HS-5 (cell line): ENCODE measurements at regions not wholly inside any gene's neighbourhood (a gene's known extent, or its start where the extent isn't known, plus 50 kb on each side); places are given as distances from the start of the nearest gene placed in this dataset.
A peak's percentile ranks its signal among the peaks of the same experiment; 100 is the strongest.

Experiments used
- DNase-seq: peaks from one replicate; pipeline ENCODE4 v3.0.0-alpha.2; 2012; ENCODE audit warnings: low read depth

- no peak for DNase-seq
Observed at GRCh38 chr1:87999852-88000251, 671.2 kb downstream of the LMO4 start.

GRCh38 chr1:88001460-88001859 is 672.8 kb downstream of the LMO4 start:
- peak; percentile 51 for DNase-seq

- no peak for DNase-seq
Observed at GRCh38 chr1:88003255-88003654, 674.6 kb downstream of the LMO4 start.

DNA sequence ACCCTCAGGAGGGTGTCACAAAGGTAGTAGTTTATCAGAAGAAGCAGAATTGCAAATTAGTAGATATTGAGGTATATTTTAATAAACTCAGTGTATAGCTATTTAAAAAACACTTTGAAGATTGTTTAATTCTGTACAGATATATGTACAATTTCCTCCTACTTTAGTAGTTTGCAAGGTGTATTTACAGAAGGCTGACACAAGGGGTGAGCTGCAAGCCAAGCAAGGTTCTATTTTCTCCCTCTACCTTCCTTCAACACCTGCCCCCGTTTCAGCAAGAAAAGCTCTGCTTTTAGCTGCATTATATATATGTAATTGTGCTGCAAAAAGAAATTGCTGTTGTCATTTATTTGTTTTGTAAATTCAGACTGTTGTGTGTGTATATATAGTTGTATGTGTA is 674.2 kb upstream of the PKN2 start:
- DNase-seq: no peak

DNA sequence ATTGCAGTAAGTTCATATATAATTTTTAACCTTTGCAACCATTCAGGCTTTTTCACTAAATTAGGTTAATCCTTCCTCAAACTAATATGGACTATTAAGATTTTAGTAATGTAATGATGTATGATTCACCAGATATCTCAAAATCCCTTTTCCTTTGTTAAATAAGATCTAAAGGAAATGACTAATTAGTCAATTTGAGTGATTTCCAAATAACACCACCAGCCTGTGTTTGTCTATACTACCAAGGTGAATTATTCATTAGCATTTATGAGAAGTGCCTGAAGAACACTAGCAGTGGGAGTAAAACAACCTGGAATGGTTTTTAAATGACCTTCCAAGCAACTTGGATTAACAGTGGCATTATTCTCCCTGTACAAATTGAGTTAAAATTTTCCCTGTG is 670.6 kb upstream of the PKN2 start:
- DNase-seq: no peak

DNA sequence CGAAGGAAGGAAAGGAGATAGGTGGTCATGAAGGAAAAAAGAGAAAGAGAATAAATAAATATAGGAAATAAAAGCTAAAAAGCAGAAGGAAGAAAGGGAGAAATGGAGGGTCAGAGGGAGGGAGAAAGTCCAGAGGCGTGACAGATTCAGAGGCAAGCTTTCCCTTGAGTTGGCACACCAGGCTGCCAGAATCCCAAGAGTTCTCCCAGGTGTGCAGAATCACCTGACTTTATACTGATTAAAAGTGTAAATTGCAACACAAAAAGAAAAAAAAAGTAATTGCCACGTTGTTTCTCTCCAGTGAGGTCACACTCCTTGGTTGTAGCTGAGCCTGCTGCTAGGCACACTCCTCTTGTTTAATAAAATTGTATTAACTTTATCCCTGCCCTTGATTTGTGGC is 669.9 kb upstream of the PKN2 start:
- DNase-seq: no peak

DNA sequence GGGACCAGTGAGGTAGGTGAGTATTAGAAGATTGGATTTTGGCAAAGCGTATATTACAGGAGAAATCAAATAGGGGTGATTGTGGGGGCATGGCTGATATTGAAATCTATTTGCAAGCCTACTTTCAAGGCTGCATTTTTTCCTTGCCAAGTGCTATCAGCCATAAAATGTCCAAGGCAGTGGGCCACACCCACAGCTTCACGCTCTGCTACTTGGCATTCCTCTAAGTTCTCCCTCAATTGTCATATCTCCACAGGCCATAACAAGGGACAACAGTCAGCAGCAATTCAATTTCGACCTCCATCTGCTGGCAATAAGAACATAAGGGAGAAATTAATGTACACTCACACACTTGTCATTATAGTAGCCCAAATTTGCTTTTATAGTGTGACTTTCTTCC is 667.1 kb upstream of the PKN2 start:
- DNase-seq: no peak

DNA sequence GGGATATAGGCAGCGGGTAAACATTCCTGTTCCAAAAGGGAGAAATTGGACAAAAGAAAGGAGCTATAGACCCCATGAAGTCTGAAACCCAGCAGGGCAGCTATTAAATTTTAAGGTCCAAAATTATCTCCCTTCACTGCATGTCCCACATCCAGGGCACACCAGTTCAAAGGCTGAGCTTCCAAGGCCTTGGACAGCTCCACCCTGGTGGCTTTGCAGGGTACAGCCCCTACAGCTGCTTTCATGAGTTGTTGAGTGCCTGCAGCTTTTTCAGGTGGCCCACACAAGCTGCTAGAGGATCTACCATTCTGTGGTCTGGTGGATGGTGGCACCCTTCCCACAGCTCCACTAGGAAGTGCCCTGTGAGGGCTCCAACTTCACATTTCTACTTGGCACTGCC is 662.5 kb upstream of the PKN2 start:
- DNase-seq: no peak

GRCh38 chr1:88022516-88022915 is 661.6 kb upstream of the PKN2 start:
- DNase-seq: no peak

DNA sequence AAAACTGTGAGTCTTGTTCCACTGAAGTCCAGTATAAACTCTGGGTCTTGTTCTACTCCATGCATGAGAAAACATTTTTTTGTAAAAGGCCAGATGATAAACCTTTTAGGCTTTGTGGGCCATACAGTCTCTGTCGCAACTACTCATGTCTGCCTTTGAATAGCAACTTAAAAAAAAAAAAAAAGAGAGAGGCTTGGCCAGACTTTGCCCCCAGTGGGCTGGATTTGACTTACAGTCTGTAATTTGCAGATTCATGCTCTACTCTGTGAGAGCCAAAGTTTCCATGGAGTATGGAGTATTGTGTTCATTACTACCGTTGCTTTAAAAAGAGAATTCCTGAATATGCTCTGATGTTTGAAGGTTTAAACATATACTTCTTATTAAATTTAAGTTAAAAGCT is 654.9 kb upstream of the PKN2 start:
- DNase-seq: no peak

GRCh38 chr1:88029899-88030298 is 654.2 kb upstream of the PKN2 start:
- no peak for DNase-seq

- DNase-seq: no peak
Observed at GRCh38 chr1:88035578-88035977, 648.5 kb upstream of the PKN2 start.

- no peak for DNase-seq
Observed at GRCh38 chr1:88036345-88037014, 647.6 kb upstream of the PKN2 start.

DNA sequence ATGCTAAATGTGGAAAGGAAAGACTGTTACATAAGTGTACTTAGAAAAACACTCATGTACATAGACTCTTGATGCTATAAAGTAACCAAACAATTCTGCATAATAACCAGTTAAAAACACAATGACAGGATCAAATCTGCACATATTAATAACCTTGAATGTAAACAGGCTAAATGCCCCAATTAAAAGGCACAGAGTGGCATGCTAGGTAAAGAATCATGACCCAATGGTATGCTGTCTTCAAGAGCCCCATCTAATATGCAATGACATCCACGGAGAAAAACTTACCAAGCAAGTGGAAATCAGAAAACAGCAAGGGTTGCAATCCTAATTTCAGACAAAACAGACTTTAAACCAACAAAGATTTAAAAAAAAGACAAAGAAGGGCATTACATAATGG is 644.8 kb upstream of the PKN2 start:
- DNase-seq: no peak

DNA sequence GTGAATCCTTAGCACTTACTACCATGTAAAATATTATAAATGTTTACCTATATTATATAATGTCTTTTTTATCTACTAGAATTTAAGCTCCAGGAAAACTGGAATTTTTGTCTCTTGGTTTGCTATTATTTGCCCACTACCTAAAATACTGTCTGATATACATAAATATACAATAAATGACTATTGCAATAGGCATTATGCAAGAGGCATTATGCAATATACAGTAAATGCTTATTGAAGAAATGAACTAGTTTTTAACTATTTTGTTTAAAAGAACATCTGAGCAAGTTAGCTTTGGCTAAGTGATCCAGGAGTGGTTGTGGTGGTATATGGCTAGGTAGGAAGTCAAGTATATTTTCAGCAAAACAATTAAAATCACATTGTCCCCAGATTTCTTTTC is 640.2 kb upstream of the PKN2 start:
- no peak for DNase-seq

DNA sequence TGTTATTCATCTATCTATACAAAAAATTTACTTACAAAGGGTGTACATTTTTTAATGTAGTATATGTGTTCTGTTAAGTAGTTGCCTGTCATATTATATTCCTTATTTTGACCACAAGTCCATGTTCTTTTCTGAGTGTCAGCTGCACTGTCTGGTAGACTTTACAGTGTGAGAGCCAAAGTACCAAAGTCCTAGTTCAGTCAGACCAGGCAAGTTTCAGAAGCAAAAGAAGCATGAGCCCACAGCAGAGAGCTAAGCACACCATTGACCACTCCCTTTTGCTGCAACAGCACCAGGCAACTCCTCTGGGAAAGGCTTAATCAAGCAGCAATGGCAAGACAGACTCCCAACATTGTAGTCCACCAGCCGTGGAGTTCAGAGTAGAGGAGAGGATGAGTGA is 631.9 kb upstream of the PKN2 start:
- DNase-seq: no peak

- DNase-seq: no peak
Observed at GRCh38 chr1:88053065-88053464, 631.0 kb upstream of the PKN2 start.

DNA sequence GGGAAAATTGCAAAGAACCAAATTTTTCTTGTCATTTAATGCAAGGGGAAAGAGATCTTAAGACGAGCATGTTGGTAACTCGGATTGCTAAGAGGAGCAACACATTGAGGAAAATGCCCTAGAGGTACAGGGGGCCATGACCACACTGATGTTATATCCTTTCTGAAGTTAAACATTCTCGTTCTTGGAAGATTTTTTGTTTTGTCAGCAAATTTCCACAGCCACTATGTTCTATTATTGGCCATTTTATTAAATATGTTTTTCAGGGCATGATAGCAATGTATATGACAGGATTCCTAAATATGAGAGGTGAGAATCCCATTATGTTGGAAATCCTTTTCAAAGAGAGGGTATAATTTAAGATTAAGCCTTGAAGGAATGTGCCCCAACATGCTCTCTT is 627.2 kb upstream of the PKN2 start:
- DNase-seq: no peak

GRCh38 chr1:88058205-88058604 is 625.9 kb upstream of the PKN2 start:
- no peak for DNase-seq

DNA sequence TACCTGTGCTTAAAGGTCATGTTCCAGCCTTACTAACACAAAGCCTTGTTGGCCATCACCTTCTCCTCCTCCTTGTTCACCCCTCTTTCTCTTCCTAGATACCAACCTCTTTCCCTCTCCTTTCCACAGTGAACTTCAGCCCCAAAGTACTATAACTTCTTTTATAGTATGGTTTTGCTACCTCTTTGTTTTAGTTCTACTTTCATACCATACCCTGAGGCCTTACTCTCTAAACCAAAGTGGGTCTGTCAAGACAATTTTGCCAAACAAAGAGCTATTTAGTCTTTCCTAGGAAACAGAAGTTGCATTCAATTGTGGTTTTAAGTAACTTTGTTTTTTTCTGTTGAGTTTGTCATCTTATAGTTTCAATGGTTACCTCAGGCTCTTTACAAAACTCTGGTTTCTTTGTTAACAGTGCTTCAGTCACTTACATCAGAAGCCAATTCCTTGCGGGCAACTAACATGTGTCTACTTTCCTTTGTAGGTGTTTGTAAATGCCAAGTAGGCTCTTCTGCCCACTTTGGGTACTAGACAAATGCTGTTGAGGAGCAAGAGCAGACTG is 623.9 kb upstream of the PKN2 start:
- DNase-seq: no peak

- DNase-seq: no peak
Observed at GRCh38 chr1:88060750-88061491, 623.2 kb upstream of the PKN2 start.

DNA sequence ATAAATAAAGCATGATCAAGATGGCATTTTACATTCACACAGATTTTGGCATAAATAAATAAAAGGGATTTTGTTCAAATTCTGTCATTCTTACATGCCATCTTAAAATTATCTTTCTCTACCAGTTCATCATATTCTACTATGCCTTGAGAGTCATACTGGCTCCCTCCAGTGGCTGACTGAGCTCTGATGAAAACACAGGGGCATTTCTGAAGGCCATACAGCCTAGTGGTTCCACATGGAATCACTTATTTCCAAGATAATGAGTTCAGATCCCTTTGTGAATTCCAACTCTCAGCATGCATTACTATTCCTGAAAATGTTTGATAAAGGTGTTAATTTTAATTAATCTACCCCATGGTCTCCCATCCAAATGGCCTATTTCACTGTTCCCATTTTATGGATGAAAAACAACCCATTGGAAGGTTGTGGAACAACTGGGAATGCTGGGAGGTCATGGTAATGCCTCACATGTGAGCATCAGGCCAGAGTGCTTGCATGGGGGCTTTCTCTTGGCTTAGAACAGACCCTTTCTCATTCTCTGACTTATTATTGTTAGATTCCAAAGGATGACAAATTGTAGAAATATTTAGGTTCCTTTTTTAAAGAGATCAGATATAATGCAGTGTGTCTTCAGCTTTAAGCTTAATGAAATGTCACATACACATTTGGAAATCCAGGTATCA is 622.4 kb upstream of the PKN2 start:
- DNase-seq: peak; percentile 18

DNA sequence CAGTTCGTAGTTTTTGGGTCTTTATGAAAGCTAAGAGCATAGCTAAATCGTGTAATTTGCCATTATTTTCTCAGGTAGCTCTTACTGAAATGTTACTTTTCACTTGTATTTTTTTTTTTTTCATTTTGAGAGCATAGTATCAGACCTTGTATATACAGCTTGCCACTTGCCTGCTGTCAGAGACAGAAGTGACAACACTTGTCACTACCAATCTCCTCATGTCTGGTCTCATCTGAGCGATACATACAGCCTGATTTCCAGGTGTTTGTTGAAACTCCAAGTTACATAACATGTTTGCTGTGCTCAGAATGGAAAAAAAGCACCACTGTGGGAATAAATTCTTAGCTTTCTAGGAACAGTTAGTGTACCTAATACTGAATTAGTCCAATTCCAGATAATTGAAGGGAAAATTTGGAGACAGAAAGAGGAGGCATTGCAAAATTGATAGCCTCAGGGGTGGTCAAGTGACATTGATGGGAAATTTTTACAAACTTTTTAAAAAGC is 621.4 kb upstream of the PKN2 start:
- DNase-seq: no peak
